Esophagus muscularis mucosa (tissue), 4 donors: ENCODE measurements at regions not wholly inside any gene's neighbourhood (a gene's known extent, or its start where the extent isn't known, plus 50 kb on each side); places are given as distances from the start of the nearest gene placed in this dataset.

Experiments
- DNase-seq: peaks from one replicate; pipeline ENCODE4 v3.0.0-alpha.2; 2017; ENCODE audit errors: extremely low spot score
- H3K27ac ChIP-seq, 4 donors: fragments of 200-600 bp; sonication (generic); replicated peaks in 1 of 4; 1 replicate in 3 of 4; 2 replicates in 1 of 4; pipeline ENCODE4 v1.5.1; 2016 to 2019; ENCODE audit warnings: mild to moderate bottlenecking in 1 of 4
- H3K27me3 ChIP-seq, 4 donors: fragments of 200-600 bp; sonication (generic); one replicate each; pipeline versions ENCODE4 v1.5.1 to v1.6.0; 2016 to 2019
- H3K36me3 ChIP-seq, 4 donors: fragments of 200-600 bp; sonication (generic); one replicate each; pipeline ENCODE4 v1.5.1; 2016 to 2019
- H3K4me1 ChIP-seq, 4 donors: fragments of 200-600 bp; sonication (generic); one replicate each; pipeline ENCODE4 v1.5.1; 2016 to 2019
- H3K4me3 ChIP-seq, 4 donors: fragments of 200-600 bp; sonication (generic); 1 replicate in 2 of 4; 2 replicates in 2 of 4; pipeline ENCODE4 v1.5.1; 2016 to 2019; ENCODE audit warnings: mild to moderate bottlenecking in 4 of 4, moderate library complexity in 1 of 4
- H3K9me3 ChIP-seq, 4 donors: fragments of 200-600 bp; sonication (generic); 1 replicate in 3 of 4; 2 replicates in 1 of 4; pipeline ENCODE4 v1.5.1; 2016 to 2019
- EP300 ChIP-seq: sonication (generic); formaldehyde crosslinking; IDR thresholded peaks from one replicate; pipeline ENCODE4 v1.6.1; 2017; ENCODE audit warnings: antibody characterized with exemption
- POLR2A ChIP-seq: fragments of 450-650 bp; IDR thresholded peaks from one replicate; pipeline ENCODE4 v1.6.1; 2017; ENCODE audit warnings: antibody characterized with exemption, moderate library complexity, mild to moderate bottlenecking, low read depth
- POLR2AphosphoS5 ChIP-seq, 2 donors: sonication (generic); formaldehyde crosslinking; IDR thresholded peaks; one replicate each; pipeline ENCODE4 v1.6.1; 2017; ENCODE audit warnings: antibody characterized with exemption in 2 of 2
- WGBS: methylation state at CpG from one replicate; pipeline ENCODE4 v1.1.5; 2018; 5-methylcytosine and 5-hydroxymethylcytosine counted together
- intact Hi-C: fragments of 100-400 bp; cut with DNase I; formaldehyde crosslinking; loops from one replicate; pipeline ENCODE4 v1.15.1; 2023
- TF ChIP-seq, protein P1 (sequence below), 3 experiments: fragments of 200-600 bp in 2 of 3; fragments of 450-650 bp in 1 of 3; sonication (generic) in 2 of 3; IDR thresholded peaks; one replicate each; pipeline ENCODE4 v1.5.1; 2017 to 2019; ENCODE audit warnings: antibody characterized with exemption in 3 of 3, mild to moderate bottlenecking in 2 of 3, moderate library complexity in 1 of 3

GRCh38 chr6:166716910-166717617, 90.0 kb upstream of the RPS6KA2 start:
- 89% methylated on average over 14 of the region's 14 CpGs for WGBS
- Histone ChIP-seq H3K27ac (no peak overlapping the region), H3K27me3 (no peaks in the 10 kb centered on the region), H3K4me1 (peaks cover 5 to 27% (median 19%) of the 10 kb centered on the region in 4 donors), H3K4me3 (no peak overlapping the region), H3K36me3 (no peaks in the 10 kb centered on the region), H3K9me3 (peaks cover 0 to 2% (median 0%) of the 10 kb centered on the region in 4 donors)
- intact Hi-C loops, result no loop called here
- DNase-seq, result no peak
- TF ChIP-seq POLR2A, result no peak
- TF ChIP-seq EP300, result no peak
- TF ChIP-seq, protein P1, sequence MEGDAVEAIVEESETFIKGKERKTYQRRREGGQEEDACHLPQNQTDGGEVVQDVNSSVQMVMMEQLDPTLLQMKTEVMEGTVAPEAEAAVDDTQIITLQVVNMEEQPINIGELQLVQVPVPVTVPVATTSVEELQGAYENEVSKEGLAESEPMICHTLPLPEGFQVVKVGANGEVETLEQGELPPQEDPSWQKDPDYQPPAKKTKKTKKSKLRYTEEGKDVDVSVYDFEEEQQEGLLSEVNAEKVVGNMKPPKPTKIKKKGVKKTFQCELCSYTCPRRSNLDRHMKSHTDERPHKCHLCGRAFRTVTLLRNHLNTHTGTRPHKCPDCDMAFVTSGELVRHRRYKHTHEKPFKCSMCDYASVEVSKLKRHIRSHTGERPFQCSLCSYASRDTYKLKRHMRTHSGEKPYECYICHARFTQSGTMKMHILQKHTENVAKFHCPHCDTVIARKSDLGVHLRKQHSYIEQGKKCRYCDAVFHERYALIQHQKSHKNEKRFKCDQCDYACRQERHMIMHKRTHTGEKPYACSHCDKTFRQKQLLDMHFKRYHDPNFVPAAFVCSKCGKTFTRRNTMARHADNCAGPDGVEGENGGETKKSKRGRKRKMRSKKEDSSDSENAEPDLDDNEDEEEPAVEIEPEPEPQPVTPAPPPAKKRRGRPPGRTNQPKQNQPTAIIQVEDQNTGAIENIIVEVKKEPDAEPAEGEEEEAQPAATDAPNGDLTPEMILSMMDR (IDR thresholded peaks at IDR 0.05), result no peak
- TF ChIP-seq POLR2AphosphoS5 (IDR thresholded peaks at IDR 0.05), result no peak

DNA sequence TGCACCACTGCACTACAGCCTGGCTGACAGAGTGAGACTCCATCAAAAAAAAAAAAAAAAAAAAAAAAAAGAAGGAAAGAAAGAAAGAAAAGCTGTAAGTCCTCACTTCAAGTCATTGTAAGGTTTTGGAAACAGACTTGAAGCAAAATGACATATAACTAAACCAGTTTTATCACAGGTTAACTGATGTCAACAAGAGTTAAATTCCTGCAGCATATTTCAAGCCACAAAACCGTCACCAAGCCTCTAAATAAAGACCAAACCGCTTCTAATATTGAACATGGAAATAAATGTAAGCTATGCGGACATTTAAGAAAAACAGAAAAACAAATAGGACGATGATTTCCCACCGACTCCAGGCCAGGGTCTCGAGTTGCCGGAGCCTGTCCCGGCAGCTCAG, 88.9 kb upstream of the RPS6KA2 start:
- DNase-seq, result no peak
- H3K9me3 ChIP-seq, result peaks cover 0 to 6% (median 2%) of the 10 kb centered on the region in 4 donors
- H3K36me3 ChIP-seq, result no peaks in the 10 kb centered on the region
- H3K4me1 ChIP-seq, result peaks cover 5 to 27% (median 19%) of the 10 kb centered on the region in 4 donors
- intact Hi-C loops, result no loop called here
- WGBS, result 79% methylated on average over 8 of the region's 8 CpGs
- H3K4me3 ChIP-seq, result no peak overlapping the region
- no peaks in the 10 kb centered on the region for H3K27me3 ChIP-seq
- TF ChIP-seq, protein P1 (IDR thresholded peaks at IDR 0.05), result no peak
- TF ChIP-seq EP300 (no peak), POLR2A (no peak), POLR2AphosphoS5 (IDR thresholded peaks at IDR 0.05) (no peak)
- no peak overlapping the region for H3K27ac ChIP-seq

GRCh38 chr6:166715065-166715464, 88.0 kb upstream of the RPS6KA2 start:
- Histone ChIP-seq H3K36me3 (no peaks in the 10 kb centered on the region), H3K9me3 (peaks cover 0 to 6% (median 3%) of the 10 kb centered on the region in 4 donors), H3K4me3 (no peak overlapping the region), H3K27ac (no peak overlapping the region), H3K4me1 (peaks cover 5 to 27% (median 15%) of the 10 kb centered on the region in 4 donors), H3K27me3 (no peaks in the 10 kb centered on the region)
- no peak for DNase-seq
- TF ChIP-seq POLR2AphosphoS5 (IDR thresholded peaks at IDR 0.05), result no peak
- TF ChIP-seq, protein P1 (IDR thresholded peaks at IDR 0.05), result no peak
- TF ChIP-seq POLR2A, result no peak
- no peak for TF ChIP-seq EP300
- WGBS, result 76% methylated on average over 7 of the region's 7 CpGs
- intact Hi-C loops, result no loop called here

DNA sequence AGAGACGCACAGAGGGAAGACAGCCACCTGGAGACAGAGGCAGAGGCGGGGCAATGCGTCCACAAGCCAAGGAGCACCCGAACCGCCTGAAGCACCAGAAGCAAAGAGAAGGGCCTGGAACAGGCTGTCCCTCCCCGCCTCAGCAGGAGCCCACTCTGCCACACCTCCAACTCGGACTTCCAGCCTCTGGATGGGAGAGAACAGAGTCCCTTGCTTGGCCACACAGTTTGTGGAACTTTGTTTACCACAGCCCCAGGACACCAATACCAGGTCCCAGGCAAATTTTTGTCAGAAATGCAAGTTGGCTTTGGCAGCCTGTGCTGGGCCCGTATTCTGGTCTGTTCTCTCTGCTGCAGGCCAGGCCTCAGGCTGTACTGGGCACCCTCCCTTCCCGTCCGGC, 87.5 kb upstream of the RPS6KA2 start:
- intact Hi-C loops, result no loop called here
- Histone ChIP-seq H3K36me3 (no peaks in the 10 kb centered on the region), H3K27me3 (no peaks in the 10 kb centered on the region), H3K4me1 (peaks cover 3 to 23% (median 10%) of the 10 kb centered on the region in 4 donors), H3K27ac (no peak overlapping the region), H3K9me3 (peaks cover 0 to 6% (median 3%) of the 10 kb centered on the region in 4 donors), H3K4me3 (no peak overlapping the region)
- 91% methylated on average over 8 of the region's 10 CpGs for WGBS
- no peak for DNase-seq
- TF ChIP-seq POLR2AphosphoS5 (IDR thresholded peaks at IDR 0.05), result no peak
- no peak for TF ChIP-seq EP300
- TF ChIP-seq, protein P1 (IDR thresholded peaks at IDR 0.05), result no peak
- no peak for TF ChIP-seq POLR2A

GRCh38 chr6:166714187-166714510, 87.1 kb upstream of the RPS6KA2 start:
- Histone ChIP-seq H3K27me3 (no peaks in the 10 kb centered on the region), H3K27ac (no peak overlapping the region), H3K9me3 (peaks cover 0 to 6% (median 3%) of the 10 kb centered on the region in 4 donors), H3K4me3 (no peak overlapping the region), H3K36me3 (no peaks in the 10 kb centered on the region), H3K4me1 (peaks cover 2 to 19% (median 6%) of the 10 kb centered on the region in 4 donors)
- TF ChIP-seq POLR2AphosphoS5 (IDR thresholded peaks at IDR 0.05) (no peak), POLR2A (no peak), EP300 (no peak)
- TF ChIP-seq, protein P1 (IDR thresholded peaks at IDR 0.05), result no peak
- intact Hi-C loops, result no loop called here
- DNase-seq, result no peak
- WGBS, result 86% methylated on average over 2 of the region's 2 CpGs
